K562 (cell line): ENCODE measurements at regions not wholly inside any gene's neighbourhood (a gene's known extent, or its start where the extent isn't known, plus 50 kb on each side); places are given as distances from the start of the nearest gene placed in this dataset.

Source experiments
- MAFF ChIP-seq: IDR thresholded peaks from 2 replicates; pipeline ENCODE4 v1.6.1; 2012; ENCODE audit warnings: low read length, improper control_type of control experiment
- ZBTB40 ChIP-seq, 2 experiments: fragments of 450-650 bp in 1 of 2; sonication (generic) in 1 of 2; formaldehyde crosslinking in 1 of 2; IDR thresholded peaks; 2 replicates each; pipeline versions ENCODE4 v1.7.1 to v1.9.0; 2016 to 2022; ENCODE audit warnings: inconsistent platforms in 1 of 2, mild to moderate bottlenecking in 1 of 2, missing genetic modification reagents in 1 of 2

GRCh38 chr4:71254451-71255012, 84.3 kb upstream of the SLC4A4 start (continued):
- TF ChIP-seq ZBTB40 (IDR thresholded peaks at IDR 0.05), result no peak
- TF ChIP-seq ZBTB40 (CRISPR knock-in tag; IDR thresholded peaks at IDR 0.05), result no peak
- peak; percentile 51 for TF ChIP-seq MAFF
